ENCODE measurements at regions not wholly inside any gene's neighbourhood (a gene's known extent, or its start where the extent isn't known, plus 50 kb on each side); places are given as distances from the start of the nearest gene placed in this dataset.

DNA sequence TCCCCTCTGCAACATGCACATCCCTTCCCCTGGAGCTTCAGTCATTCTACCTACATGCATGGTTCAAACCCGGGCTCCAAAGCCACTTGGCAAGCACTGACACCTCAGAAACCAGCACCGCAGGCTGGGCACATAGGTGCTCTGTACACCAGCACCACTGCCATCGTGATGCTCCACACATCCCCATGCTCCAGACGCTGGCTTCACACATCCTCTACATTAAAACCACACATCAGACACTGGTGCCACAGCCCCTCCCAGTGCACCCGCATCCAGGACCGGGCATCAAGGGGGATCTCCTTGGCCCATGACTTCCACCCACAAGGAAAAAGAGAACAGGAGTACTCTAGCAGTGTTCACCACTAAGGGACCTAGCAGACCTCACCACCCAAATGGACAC, 787.7 kb downstream of the CDH18 start:
- Histone ChIP-seq H3K4me2 (ENCODE audit: low read depth, low read length) (no peak overlapping the region), H3K27ac (ENCODE audit: extremely low read length, insufficient read depth, low read length) (no peak overlapping the region), H2AFZ (ENCODE audit: low read length) (no peak overlapping the region), H3K36me3 (replicated peaks in 1 of 2; ENCODE audit: control insufficient read depth in 1 of 2, insufficient read depth in 2 of 2, low read length in 2 of 2) (no peaks in the 10 kb centered on the region), H4K20me1 (ENCODE audit: insufficient read depth, low read length) (no peaks in the 10 kb centered on the region), H3K9me3 (ENCODE audit: low read length) (peaks cover 10% of the 10 kb centered on the region), H3K79me2 (ENCODE audit: insufficient read depth, low read length) (no peaks in the 10 kb centered on the region), H3K9ac (ENCODE audit: insufficient read depth, low read depth, low read length) (no peak overlapping the region), H3K4me3 (replicated peaks in 1 of 3; ENCODE audit: insufficient read depth in 1 of 3, low read depth in 2 of 3, low read length in 3 of 3) (no peak overlapping the region), H3K4me1 (ENCODE audit: insufficient read depth, low read length) (no peaks in the 10 kb centered on the region), H3K27me3 (ENCODE audit: control insufficient read depth in 1 of 2, insufficient read depth in 2 of 2, low read length in 2 of 2) (no peaks in the 10 kb centered on the region)
- TF ChIP-seq POLR2AphosphoS5 (IDR thresholded peaks at IDR 0.05; ENCODE audit: low read depth, low read length) (no peak), ZZZ3 (CRISPR knock-in tag; IDR thresholded peaks at IDR 0.05; ENCODE audit: borderline replicate concordance) (no peak), IKZF1 (IDR thresholded peaks at IDR 0.05) (no peak), NFYB (CRISPR knock-in tag; IDR thresholded peaks at IDR 0.05) (no peak)
- 0% methylated on average over 3 of the region's 6 CpGs for WGBS (ENCODE audit: low lambda C conversion rate)
- no TSS peak for BruUV-seq (replicated peaks)
- CTCF ChIA-PET (ENCODE audit: low intra/inter-chr PET ratio, low total read pairs) = no interaction called here
- POLR2A ChIA-PET = no interaction called here
- FAIRE-seq (no peak), DNase-seq (ENCODE audit: low spot score) (no peak), ATAC-seq (no peak)
- in situ Hi-C loops (cut with HindIII; ENCODE audit: extremely low pct_ligation_motif_present, low pct_unique_long_range_greater_than_20kb) (no loop called here), intact Hi-C loops (cut with micrococcal nuclease; ENCODE audit: unreplicated experiment) (no loop called here)

DNA sequence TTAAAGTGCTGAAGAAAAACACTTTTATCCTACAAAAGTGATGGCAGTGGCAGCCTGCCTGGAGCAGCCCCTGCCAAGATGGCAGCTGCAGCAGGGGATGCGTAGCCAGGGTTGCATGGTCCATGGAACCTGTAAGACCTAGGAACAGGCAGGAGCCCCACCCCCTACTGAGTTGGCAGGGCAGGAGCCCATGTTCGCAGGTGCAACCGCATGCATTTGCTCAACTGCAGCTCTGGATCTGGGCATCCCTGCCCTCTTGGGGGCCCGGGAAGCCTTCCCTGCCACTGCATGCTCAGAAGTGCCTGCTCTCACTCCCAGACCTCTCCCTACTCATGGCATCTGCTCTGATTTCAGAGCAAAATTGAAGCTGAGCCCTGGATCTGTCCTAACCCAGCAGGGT, 779.6 kb downstream of the CDH18 start:
- Histone ChIP-seq H3K27ac (ENCODE audit: extremely low read length, insufficient read depth, low read length) (no peak overlapping the region), H2AFZ (ENCODE audit: low read length) (no peak overlapping the region), H3K9ac (ENCODE audit: insufficient read depth, low read depth, low read length) (no peak overlapping the region), H3K4me2 (ENCODE audit: low read depth, low read length) (no peak overlapping the region), H3K9me3 (ENCODE audit: low read length) (peaks cover 55% of the 10 kb centered on the region), H3K36me3 (replicated peaks in 1 of 2; ENCODE audit: control insufficient read depth in 1 of 2, insufficient read depth in 2 of 2, low read length in 2 of 2) (no peaks in the 10 kb centered on the region), H3K4me1 (ENCODE audit: insufficient read depth, low read length) (no peaks in the 10 kb centered on the region), H3K4me3 (replicated peaks in 1 of 3; ENCODE audit: insufficient read depth in 1 of 3, low read depth in 2 of 3, low read length in 3 of 3) (no peak overlapping the region), H4K20me1 (ENCODE audit: insufficient read depth, low read length) (no peaks in the 10 kb centered on the region), H3K27me3 (ENCODE audit: control insufficient read depth in 1 of 2, insufficient read depth in 2 of 2, low read length in 2 of 2) (no peaks in the 10 kb centered on the region; a peak in 1 of 5 replicates), H3K79me2 (ENCODE audit: insufficient read depth, low read length) (no peaks in the 10 kb centered on the region)
- in situ Hi-C loops (cut with HindIII; ENCODE audit: extremely low pct_ligation_motif_present, low pct_unique_long_range_greater_than_20kb) (no loop called here), intact Hi-C loops (cut with micrococcal nuclease; ENCODE audit: unreplicated experiment) (no loop called here)
- no peak for DNase-seq (ENCODE audit: low spot score)
- no peak for ATAC-seq
- POLR2A ChIA-PET = no interaction called here
- CTCF ChIA-PET (ENCODE audit: low intra/inter-chr PET ratio, low total read pairs) = no interaction called here
- no TSS peak for BruUV-seq (replicated peaks)
- no peak for FAIRE-seq
- WGBS (ENCODE audit: low lambda C conversion rate) = no CpG with 5 or more reads among the region's 4 CpGs
- TF ChIP-seq, protein P1, sequence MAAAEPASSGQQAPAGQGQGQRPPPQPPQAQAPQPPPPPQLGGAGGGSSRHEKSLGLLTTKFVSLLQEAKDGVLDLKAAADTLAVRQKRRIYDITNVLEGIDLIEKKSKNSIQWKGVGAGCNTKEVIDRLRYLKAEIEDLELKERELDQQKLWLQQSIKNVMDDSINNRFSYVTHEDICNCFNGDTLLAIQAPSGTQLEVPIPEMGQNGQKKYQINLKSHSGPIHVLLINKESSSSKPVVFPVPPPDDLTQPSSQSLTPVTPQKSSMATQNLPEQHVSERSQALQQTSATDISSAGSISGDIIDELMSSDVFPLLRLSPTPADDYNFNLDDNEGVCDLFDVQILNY (CRISPR knock-in tag; conservative IDR thresholded peaks at IDR 0.05) = no peak
- no peak for TF ChIP-seq TRIM24 (CRISPR knock-in tag; IDR thresholded peaks at IDR 0.05)
- no peak for TF ChIP-seq PHB2 (IDR thresholded peaks at IDR 0.05; ENCODE audit: partially characterized antibody)
- TF ChIP-seq, protein P2, sequence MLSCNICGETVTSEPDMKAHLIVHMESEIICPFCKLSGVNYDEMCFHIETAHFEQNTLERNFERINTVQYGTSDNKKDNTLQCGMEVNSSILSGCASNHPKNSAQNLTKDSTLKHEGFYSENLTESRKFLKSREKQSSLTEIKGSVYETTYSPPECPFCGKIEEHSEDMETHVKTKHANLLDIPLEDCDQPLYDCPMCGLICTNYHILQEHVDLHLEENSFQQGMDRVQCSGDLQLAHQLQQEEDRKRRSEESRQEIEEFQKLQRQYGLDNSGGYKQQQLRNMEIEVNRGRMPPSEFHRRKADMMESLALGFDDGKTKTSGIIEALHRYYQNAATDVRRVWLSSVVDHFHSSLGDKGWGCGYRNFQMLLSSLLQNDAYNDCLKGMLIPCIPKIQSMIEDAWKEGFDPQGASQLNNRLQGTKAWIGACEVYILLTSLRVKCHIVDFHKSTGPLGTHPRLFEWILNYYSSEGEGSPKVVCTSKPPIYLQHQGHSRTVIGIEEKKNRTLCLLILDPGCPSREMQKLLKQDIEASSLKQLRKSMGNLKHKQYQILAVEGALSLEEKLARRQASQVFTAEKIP (CRISPR knock-in tag; IDR thresholded peaks at IDR 0.05; ENCODE audit: borderline replicate concordance) = no peak
- no peak for TF ChIP-seq MZF1 (CRISPR knock-in tag; IDR thresholded peaks at IDR 0.05; ENCODE audit: borderline replicate concordance)
- TF ChIP-seq, protein P3, sequence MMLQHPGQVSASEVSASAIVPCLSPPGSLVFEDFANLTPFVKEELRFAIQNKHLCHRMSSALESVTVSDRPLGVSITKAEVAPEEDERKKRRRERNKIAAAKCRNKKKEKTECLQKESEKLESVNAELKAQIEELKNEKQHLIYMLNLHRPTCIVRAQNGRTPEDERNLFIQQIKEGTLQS (CRISPR knock-in tag; IDR thresholded peaks at IDR 0.05) = no peak
- no peak for TF ChIP-seq SETDB1 (CRISPR knock-in tag; IDR thresholded peaks at IDR 0.05; ENCODE audit: borderline replicate concordance)
- TF ChIP-seq ZFP62 (CRISPR knock-in tag; IDR thresholded peaks at IDR 0.05) = no peak
- TF ChIP-seq SOX13 (IDR thresholded peaks at IDR 0.05) = no peak
- TF ChIP-seq SOX13 (CRISPR knock-in tag; conservative IDR thresholded peaks at IDR 0.05 in 1 of 2, IDR thresholded peaks at IDR 0.05 in 1 of 2) = no peak
- no peak for TF ChIP-seq REL (CRISPR knock-in tag; conservative IDR thresholded peaks at IDR 0.05)
- TF ChIP-seq, protein P4, sequence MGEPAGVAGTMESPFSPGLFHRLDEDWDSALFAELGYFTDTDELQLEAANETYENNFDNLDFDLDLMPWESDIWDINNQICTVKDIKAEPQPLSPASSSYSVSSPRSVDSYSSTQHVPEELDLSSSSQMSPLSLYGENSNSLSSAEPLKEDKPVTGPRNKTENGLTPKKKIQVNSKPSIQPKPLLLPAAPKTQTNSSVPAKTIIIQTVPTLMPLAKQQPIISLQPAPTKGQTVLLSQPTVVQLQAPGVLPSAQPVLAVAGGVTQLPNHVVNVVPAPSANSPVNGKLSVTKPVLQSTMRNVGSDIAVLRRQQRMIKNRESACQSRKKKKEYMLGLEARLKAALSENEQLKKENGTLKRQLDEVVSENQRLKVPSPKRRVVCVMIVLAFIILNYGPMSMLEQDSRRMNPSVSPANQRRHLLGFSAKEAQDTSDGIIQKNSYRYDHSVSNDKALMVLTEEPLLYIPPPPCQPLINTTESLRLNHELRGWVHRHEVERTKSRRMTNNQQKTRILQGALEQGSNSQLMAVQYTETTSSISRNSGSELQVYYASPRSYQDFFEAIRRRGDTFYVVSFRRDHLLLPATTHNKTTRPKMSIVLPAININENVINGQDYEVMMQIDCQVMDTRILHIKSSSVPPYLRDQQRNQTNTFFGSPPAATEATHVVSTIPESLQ (CRISPR knock-in tag; conservative IDR thresholded peaks at IDR 0.05) = no peak
- TF ChIP-seq ZNF253 (CRISPR knock-in tag; IDR thresholded peaks at IDR 0.05; ENCODE audit: borderline replicate concordance) = no peak

All from HepG2 (cell line).